ENCODE measurements at regions not wholly inside any gene's neighbourhood (a gene's known extent, or its start where the extent isn't known, plus 50 kb on each side); places are given as distances from the start of the nearest gene placed in this dataset.

DNA sequence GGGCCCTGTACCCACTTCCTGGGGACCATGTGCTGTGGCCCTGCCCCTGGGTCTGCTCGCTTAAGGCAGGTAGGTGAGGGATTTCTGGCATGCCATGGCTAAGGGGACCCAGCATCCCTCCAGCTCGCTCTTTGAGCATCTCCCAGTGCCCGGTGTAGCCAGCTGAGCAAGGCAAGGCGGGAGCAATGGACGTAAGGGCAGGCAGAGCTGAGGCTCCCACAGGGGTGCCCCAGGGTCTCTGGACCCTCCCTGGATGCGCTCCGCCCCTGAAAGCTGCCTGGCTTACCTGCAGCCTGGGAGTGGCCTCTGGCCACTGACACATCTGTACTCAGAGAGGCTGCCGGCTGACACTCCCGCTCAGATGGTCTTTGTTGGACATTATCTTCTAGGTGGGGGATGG, 189.9 kb downstream of the IRF8 start:
- no peak for DNase-seq (ENCODE audit: low read depth, low spot score)

DNA sequence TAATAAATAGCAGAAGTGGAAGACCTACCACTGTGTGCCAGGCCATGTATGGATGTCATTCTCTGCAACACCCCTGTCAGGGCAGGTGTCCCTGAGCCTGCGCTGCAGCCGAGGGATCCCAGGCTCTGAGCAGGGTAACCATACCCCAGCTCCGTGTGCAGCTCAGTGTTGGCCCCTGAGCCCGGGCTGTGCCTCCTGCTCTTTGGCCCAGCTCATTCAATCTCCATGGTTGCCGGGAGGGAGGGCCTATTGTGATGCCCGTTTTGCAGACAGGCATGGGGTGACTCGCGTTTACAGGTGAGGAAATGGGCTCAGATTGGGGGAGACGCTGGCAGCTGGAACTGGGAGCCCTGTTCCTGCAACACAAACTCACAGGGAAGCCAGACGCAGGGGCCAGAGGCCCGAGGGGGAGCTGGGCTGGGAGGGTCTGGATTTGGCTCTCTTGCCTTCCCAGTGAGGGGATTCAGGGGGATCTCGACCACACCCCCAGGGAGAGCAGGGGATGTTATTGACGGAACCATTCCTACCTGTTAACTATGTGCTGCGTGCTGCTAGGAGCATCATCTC, 190.5 kb downstream of the IRF8 start:
- DNase-seq (ENCODE audit: low read depth, low spot score): no peak

DNA sequence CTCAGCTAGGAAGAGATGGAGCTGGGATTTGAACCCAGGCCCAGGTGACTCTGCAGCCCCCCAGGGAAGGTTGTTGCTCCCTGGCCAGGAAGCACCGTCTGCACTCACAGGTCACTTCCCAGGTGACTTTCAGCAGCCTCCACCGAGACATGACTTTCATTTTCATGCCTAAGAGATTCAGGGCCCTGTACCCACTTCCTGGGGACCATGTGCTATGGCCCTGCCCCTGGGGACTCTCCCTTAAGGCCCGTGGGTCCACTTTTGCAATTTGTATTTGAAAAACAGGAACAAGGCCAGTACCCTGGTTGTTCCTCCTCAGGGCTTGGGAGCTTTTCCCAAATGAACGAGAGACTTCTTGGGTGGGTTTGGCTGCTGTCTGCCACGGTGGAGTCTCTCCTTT, 191.0 kb downstream of the IRF8 start:
- no peak for DNase-seq (ENCODE audit: low read depth, low spot score)

DNA sequence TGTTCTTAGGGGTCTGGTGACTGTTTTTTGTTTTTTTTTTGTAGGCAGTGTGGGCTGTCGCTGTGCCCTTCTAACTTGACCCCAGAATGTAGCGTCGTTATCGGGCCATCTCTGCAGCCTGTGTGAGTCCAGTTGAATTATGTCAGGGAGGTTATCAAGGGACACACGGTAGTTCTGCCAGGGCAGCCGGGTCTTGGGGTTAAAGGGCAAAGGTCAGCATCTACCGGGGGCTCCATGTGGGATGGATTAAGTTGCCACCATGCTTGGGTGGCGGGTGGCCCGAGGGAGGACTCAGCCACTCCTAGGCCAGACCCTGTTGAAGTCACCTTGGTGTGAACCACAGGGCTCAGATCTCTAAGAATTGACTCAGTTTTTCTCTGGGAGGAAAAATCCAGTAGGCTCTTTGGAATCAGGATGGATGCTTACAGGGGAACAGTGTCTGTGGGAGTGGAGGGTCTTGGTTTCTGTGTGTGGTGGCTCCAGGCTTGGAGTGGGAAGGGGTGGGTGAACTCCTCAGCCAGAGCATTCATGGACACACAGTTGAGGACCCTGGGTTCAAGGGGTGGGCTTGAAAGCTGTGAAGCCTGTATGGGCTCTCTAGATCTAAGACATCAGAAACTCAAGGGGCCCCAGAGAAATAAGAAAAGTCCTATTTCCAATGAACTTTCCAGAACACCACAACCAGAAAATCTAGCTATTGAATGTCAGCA, 191.7 kb downstream of the IRF8 start:
- DNase-seq (ENCODE audit: low read depth, low spot score): no peak

DNA sequence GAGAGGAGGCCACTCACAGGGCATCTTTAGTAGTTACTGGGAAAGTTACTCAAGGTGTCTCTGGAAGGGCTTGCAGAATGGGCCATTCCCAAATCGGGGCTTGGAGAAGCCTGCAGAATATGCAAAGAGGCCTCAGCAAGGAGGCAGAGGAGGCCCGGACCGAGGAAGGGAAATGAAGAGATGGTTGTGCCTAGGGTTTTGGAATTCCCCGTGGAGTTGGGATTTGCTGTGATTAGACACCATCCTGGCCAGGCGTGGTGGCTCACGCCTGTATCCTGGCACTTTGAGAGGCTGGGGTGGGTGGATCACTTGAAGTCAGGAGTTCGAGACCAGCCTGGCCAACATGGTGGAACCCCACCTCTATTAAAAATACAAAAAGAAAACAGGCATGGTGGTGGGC, 193.0 kb downstream of the IRF8 start:
- DNase-seq (ENCODE audit: low read depth, low spot score): no peak

DNA sequence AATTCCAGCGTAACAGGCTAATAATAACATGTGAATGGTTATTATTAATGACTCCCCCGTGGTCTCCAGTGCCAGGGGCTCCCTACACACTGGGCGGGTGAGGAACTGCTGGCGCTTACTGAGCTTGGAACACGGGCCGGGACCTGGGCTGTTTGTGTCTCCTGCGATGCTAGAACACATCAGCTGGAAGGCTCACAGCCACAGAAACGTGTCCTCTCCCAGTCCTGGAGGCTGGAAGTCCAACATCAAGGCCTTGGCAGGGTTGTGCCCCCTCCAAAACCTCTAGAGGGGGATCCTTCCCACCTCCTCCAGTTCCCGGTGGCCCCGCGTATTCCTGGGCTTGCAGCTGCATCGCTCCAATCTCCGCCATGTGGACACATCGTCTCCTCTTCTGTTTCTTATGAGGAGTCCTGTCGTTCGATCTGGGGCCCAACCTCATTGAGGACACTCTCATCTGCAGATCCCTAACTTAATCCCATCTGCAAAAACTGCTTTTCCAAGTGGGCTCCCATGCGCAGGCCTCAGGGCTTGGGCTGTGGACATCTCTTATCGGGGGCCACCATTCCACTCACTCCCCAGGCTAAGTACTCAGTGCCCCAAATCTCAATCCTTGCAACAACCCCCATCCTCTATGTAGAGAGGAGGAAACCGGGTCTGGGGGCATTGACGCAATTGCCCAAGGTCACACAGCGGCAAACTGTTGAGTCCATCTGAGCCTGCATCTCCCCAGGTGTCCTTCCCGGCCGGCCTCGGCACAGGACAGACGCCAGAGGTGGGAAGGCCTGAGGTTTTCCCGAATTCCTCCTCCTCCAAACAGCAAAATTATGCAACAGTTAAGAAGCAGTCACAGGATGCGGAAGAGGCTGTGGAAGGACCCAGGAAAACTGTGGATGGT, 193.9 kb downstream of the IRF8 start:
- DNase-seq (ENCODE audit: low read depth, low spot score): no peak

DNA sequence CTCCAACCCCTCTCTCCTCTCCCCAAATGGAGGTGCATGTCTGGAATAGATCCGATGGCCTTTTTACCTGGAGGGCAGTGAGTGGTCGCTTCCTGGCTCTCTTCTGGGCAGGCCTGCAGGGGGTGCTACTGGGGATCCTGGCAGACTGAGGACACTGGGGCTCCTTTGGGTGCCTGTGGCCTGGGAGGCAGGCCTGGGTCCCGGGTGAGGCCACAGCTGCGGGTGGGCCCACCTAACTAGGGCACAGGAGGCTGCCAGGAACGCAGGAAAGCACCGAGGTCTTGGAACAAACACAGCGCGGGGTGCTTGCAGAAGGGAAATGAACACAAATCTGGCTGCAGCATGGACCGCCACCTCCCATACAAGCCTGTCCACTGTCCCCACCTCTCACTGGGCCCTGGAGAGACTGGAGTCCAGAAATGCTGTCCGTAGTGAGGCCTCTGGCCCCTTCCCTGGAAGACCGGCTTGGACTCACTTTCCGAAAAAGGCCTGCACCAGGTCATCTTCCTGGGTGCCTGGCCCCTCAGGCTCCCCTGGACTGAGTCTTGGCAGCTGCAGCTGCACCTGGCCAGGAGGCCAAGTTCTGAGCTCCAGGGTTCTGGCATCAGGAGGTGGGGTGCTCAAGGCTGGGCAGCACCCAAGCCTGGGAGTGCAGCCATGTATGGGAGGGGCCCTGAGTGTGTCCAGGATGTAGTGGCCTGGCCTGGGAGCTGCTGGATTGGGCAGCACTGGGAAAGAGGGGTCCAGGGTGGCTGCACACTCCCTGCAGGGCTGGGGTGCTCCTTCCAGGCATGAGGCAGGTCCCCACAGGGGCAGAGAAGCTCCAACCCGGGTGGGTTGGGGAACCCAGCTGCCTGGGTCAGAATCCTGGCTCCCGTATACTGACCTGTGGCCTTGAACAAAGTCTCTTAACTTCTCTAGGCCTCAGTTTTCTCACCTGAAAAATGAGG, 195.1 kb downstream of the IRF8 start:
- DNase-seq (ENCODE audit: low read depth, low spot score): no peak

DNA sequence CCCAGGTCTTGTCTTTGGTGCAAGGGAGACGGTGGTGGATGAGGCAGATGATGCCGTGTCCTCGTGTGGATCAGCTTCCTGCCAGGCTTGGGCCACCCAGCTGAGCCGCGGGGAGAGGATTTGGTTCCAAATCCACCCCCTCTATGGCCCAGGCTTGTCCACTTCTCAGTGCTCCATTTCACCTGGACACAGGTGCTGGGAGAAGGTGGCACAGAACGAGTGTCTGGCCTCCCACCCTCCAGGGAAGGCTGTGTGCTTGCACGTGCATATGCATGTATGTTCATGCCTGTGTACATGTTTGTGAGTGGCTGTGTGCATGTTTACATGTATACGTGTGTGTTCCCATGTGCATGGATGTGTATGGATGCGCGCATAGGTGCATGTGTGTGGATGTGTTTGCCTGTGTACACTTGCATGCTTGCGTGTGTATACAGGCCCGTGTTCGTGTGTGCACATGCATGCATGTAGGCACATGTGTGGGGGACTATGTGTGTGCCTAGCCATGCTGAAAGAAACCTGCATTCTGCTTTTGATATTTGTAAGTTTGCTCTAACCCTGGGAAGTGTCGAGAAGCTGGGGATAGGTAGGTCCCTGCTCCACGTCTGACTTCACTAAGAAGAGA, 196.3 kb downstream of the IRF8 start:
- DNase-seq (ENCODE audit: low read depth, low spot score): no peak

DNA sequence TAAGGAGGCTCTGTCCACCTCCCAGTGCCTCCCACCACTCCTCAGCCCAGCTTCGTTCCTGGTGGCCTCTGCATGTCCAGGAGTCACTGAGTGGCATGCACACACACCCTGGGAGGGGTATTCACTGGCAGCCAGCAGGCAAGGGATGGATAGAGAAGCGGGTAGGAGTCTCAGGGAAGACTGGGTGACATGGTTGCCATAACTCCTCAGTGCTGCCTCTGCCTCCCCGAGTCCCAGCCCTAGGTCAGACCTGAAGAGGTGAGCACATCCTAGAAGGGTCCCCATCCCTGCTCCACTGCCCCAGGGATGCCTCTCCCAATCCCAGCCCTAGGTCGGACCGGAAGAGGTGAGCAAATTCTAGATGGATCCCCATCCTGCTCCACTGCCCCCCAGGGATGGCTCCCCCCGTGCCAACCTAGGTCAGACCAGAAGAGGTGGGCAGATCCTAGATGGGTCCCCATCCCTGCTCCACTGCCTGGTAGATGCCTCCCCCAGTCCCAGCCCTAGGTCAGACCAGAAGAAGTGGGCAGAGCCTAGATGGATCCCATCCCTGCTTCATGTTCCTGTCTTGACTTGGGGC, 197.0 kb downstream of the IRF8 start:
- DNase-seq (ENCODE audit: low read depth, low spot score): no peak

DNA sequence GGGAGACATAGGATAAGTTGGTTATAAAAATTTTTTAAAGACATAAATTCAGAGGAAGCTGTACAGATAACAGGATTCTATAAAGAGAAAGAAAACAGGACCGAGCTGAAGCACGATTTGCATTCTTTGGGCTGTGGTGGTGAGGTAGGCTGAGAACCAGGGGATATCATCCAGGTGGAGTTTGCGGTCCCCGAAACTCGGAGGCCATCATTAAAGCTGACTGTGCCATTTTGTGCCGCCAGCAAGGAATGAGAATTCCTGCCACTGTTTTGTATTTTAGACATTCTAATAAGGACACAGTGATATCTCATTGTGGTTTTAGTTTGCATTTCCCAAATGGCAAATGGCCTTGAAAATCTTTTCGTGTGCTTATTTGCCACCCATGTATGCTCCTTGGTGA, 197.9 kb downstream of the IRF8 start:
- no peak for DNase-seq (ENCODE audit: low read depth, low spot score)

DNA sequence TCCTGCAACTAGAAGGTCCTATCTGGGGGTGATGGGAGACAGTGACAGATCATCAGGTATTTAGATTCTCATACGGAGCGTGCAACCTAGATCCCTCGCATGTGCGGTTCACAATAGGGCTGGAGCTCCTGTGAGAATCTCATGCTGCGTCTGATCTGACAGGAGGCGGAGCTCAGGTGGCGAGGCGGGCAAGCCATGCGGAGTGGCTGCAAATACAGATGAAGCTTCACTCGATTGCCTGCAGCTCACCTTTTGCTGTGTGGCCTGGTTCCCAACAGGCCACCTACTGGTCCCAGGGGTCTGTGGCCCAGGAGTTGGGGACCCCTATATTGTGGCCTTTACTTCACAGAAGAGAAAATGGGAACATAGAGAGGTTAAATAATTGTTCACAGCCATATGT, 200.4 kb downstream of the IRF8 start:
- DNase-seq (ENCODE audit: low read depth, low spot score): no peak

DNA sequence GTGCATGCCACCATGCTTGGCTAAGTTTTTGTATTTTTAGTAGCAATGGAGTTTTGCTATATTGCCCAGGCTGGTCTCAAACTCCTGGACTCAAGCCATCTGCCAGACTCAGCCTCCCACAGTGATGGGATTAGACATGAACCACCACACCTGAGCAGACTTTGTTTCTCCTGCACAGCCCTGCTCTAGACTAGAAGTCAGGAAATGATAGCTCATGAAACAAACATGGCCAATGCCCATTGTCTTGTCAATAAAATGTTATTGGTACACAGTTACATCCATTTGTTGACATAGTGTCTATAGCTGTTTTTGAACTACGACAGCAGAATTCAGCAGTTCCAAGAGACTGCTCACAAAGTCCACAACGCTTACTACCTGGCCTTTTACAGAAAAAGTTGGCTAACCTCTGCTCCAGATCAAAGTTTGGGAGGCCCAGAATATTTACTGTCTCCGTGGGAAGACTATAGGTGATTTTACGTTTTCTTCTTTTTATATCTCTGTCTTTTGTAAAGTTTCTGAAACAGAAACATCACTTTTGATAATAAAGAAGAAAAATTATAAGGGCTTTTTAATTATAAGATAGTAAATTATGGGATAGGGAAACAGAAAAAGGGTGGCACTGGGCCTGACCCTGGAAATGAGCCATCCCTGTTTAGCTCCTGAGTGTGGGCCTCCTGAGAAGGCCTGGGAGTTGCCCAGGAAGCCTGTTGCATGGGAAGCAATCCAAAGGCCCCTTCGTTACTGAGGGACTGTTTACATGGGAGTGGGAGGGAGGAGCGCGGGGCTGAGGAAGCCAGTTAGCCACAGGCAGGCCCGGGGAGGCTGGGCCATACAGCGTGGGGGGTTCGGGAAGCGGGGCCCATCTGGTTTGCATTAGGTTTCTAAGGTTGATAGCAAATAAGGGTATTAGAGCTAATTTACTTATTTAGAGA, 201.5 kb downstream of the IRF8 start:
- no peak for DNase-seq (ENCODE audit: low read depth, low spot score)

DNA sequence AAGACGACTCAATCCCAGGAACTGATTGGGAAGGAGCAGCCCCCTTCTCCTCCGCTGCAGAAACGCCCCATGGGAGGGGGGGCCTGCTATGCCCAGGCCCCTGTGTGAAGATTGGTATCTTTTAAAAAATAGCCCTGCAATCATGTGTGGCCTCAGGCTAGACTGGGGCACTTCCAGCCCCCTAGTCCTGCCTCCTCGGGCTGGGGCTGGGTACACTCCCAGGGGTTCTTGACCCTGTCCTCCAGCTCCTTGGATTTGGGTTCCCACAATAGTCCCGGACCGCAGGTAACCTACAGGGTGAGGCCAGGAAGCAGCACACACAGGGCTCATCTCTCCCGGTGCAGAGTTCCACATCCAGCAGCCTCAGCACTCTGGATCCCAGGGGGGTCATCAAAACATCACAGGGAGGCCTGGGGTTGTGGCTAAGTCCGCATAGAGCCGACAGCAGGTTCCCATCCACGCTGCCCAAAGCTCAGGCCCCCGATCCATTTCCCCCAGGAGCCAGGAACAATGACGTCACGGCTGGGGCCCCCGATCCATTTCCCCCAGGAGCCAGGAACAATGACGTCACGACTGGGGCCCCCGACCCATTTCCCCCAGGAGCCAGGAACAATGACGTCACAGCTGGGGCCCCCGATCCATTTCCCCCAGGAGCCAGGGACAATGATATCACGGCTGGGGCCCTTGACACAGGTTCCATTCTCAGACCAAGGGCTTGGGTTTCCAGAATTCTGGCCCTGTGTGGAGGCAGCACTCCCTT, 202.4 kb downstream of the IRF8 start:
- DNase-seq (ENCODE audit: low read depth, low spot score): no peak

DNA sequence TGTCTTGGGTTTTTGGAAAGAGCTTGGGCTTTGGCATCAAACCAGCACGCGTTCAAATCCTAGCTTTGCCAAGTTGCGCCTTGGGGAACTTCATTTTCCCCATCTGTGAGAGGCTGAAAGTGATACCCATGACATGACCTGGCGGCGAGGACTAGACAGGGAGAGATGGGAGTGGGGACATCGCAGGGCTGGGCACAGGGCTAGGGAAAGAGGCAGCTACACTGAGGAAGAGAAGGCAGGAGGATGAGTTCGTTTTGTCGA, 202.9 kb downstream of the IRF8 start:
- no peak for DNase-seq (ENCODE audit: low read depth, low spot score)

DNA sequence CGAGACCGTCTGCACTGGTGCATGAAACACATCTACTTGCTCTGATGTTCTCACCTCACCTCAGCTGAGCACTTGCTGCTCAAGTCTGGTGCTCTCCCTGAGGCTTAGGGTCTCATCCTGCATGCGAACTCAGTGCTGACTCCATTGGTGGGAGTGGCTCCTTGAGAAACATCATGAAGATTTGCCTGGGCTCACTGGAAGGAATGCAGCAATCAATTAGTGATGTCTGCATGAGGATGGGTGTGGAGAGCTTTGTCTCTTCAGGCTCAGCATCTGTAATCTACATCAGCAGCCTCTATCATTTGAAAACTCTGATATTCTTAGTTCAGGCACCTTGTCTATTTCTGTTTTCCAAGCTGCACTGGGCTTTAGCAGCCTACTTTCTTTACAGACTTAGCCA, 204.4 kb downstream of the IRF8 start:
- DNase-seq (ENCODE audit: low read depth, low spot score): no peak

DNA sequence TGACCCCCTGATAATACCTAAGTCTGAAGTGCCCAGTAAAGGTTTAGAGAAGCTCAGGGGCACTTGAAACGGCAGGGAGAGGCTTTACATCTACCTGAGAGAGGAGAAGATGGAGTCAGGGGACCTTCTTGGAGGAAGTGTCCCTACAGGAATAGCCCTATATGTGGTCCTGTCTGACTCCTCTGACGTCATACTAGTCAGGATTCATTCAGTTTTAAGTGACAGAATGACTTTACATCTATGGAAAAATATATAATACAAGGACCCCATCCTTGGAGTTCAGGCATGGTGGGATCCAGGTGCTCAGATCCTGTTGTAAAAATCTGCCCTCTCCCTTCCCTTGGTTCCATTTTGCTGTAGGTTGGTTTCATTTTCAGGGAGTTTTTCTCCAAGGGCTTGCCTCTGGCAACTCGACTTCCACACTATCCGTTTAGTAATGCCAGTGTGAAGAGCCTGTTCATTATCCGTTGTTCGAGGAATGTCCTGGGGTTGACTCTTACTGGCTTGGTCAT, 205.6 kb downstream of the IRF8 start:
- no peak for DNase-seq (ENCODE audit: low read depth, low spot score)

DNA sequence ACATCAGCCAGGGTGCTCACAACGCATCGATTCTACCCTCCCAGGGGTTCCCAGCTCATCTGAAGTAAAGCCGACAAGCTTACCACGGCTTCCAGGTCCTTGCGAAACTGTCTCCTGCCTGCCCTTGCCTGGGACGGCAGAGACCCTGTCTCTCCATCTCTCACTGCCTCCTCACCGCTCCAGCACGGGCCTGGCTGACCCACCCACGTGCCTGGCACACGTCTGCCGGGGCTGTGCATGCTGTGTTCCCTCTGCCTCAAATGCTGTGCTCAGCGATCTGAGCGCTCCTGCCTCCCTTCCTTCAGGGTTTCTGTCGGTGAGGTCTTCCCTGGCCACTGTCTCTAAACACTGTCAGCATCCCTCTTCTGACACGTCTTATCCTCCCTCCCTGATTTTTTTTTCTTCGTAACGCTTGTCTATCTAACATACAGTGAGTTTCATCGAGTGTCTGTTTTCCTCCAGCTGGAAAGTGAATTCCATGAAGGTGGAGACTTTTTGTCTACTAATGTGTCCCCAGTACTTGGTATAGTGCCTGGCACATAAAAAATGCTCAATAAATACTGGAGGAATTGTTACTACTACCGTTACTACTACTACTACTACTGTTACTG, 208.4 kb downstream of the IRF8 start:
- no peak for DNase-seq (ENCODE audit: low read depth, low spot score)

DNA sequence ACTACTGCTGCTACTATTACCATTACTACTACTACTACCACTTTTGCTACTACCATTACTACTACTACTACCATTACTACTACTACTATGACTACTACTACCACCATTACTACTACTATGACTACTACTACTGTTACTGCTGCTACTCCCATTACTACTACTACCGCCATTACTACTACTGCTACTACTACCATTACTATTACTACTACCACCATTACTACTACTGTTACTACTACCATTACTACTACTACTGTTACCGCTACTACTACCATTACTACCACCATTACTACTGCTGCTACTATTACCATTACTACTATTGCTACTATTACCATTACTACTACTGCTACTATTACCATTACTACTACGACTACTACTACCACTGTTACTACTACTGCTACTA, 209.1 kb downstream of the IRF8 start:
- DNase-seq (ENCODE audit: low read depth, low spot score): no peak

DNA sequence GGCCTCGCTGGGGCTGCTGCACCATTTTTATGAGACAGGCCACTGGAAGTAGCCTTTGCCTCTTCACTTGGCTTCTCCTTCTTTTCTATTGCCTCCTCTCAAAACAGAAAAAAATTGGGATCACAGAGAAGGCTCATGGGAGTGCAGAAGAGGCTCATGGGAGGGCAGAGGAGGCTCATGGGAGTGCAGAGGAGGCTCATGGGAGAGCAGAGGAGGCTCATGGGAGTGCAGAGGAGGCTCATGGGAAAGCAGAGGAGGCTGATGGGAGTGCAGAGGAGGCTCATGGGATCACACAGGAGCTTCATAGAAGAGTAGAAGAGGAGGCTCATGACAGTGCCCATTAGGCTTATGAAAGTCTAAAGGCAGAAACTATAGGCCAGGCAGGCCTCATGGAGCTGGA, 211.2 kb downstream of the IRF8 start:
- no peak for DNase-seq (ENCODE audit: low read depth, low spot score)

All from astrocyte of the hippocampus (primary cell).